Activated CD4-positive, alpha-beta T cell treated with anti-CD3 and anti-CD28 coated beads, Interleukin-10, Interleukin-2, amounts not matched to agents 100 ng/mL and 50 ng/mL, durations not matched to agents 16 hours and 8 hours (primary cell): ENCODE measurements at regions not wholly inside any gene's neighbourhood (a gene's known extent, or its start where the extent isn't known, plus 50 kb on each side); places are given as distances from the start of the nearest gene placed in this dataset.
A peak's percentile ranks its signal among the peaks of the same experiment; 100 is the strongest.
"Not testable (repeated sequence)": the region's sequence is repeated elsewhere in the genome, so short reads cannot be mapped to it uniquely, and the experiment has no call there.

ENCODE experiments used
- DNase-seq: peaks from one replicate; pipeline ENCODE4 v3.0.0-alpha.2; 2020

DNA sequence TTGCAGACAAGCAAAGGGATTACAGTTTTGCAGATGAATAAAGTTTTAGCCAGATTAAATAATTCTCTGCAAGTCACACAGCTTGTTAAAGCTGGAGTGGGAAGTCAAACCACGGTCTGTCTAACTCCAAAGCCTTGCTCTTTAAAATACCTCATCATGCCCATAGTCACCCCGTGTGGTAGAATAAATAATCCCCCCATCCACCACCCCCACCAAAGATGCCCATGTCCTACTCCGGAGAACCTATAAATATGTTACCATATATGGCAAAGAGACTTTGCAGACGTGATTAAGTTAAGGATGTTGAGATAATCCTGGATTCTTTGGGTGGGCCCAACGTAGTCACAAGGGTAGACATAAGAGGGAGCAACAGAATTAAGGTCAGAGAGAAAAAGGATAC, 118.7 kb downstream of the BEND2 start:
- no peak for DNase-seq

DNA sequence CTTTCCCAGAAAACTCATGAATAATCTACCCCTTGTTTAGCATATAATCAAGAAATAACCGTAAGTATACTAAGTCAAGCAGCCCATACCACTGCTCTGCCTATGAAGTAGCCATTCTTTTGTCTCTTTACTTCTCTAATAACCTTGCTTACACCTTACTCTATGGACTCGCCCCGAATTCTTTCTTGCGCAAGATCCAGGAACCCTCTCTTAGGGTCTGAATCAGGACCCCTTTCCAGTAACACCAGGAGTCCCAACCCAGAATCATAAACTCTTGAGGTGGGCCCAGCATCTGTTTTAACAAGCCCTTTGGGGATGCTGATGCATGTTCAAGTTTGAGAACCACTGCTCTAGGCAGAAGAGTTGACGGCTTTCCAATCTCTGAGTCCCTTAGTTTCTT, 119.6 kb downstream of the BEND2 start:
- no peak for DNase-seq

DNA sequence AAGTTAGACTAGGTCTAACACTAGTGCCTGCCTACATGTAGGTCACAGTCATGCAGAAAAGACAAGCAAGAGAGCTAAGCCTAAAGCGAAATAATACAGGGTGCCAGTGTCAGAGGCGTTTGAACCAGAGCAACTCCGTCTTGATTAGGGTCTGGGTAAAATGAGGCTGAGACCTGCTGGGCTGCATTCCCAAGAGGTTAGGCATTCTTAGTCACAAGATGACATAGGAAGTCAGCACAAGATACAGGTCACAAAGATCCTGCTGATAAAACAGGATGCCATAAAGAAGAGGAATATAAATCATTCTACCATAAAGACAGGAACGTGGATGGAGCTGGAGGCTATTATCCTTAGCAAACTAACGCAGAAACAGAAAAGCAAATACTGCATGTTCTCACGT, 120.9 kb downstream of the BEND2 start:
- DNase-seq = no peak

DNA sequence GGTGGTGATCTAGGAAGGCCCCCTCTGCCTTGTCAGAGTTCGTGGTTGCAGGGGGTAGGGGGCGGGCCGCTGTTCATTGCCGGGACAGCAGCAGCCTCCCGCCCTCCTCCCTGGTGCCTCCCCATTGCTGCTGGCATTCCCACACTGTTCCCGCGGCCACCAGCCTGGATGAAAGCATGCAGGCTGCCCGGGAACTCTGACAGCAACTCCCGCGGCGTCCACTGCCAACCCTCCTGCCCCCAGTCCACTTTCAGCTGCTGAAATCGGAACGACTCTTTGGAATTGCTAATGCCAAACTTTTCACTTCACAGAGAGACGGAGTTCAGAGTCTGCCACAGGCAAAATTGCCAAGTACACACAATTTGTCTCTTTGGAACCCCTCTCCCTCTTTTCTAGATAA, 121.9 kb downstream of the BEND2 start:
- DNase-seq = no peak

DNA sequence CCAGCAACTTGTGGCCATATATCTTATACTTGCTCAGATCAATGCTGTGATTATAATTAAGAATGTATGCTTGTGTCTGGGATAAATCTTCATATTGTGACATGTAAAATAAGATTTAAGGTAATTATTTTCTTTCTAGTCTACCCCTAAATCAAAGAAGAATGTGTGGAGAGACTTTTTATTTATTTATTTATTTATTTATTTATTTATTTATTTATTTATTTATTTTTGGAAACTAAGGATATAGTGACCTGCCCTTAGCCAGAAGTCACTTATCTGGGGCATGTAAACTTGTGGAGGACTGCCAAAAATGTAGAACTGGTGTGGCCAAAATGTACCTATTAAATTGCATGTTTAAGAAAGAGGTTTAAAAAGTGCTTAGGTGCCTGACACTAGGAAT, 144.3 kb downstream of the BEND2 start:
- no peak for DNase-seq

DNA sequence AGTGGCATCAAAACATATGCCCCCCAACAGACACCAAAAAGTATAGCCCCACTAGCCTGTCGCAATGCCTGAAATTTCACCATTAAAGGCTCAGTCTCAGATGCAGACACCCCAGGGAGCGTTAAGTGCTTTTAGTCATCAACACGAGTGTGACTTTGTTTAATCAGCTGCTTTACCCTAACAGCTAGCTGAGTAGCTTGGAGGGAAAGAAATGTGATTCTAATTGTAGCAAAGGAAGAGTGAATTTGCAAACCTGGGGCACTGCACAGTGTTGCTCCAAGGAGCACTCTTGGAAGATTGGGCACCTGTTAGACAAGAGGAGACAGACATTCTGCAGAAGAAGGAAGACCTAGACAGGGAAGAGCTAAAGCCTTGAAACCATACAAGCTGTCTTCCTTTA, 145.1 kb downstream of the BEND2 start:
- no peak for DNase-seq

DNA sequence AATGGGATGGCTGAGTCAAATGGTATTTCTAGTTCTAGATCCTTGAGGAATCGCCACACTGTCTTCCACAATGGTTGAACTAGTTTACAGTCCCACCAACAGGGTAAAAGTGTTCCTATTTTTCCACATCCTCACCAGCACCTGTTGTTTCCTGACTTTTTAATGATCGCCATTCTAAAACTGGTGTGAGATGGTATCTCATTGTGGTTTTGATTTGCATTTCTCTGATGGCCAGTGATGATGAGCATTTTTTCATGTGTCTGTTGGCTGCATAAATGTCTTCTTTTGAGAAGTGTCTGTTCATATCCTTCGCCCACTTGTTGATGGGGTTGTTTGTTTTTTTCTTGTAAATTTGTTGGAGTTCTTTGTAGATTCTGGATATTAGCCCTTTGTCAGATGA, 152.6 kb downstream of the BEND2 start:
- DNase-seq = not testable (repeated sequence)

DNA sequence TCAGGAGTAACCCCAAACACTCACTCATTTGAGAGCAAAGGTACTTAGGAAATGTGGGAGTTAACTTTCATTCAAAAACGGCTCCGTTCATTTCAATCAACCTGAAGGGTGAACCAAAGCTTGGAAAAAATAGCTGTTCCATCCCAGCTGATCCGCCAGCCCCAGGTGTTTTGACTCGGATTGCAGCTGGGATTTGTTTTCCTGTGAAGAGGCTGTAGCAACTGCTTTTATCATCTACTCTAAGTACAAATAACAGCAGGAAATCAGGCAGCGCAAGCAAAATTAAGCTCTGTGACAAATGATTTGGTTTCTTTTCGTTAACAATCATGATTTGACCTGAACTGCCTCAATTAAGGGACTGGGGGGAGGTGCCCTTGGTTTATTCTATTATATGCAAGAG, 154.7 kb downstream of the BEND2 start:
- no peak for DNase-seq

DNA sequence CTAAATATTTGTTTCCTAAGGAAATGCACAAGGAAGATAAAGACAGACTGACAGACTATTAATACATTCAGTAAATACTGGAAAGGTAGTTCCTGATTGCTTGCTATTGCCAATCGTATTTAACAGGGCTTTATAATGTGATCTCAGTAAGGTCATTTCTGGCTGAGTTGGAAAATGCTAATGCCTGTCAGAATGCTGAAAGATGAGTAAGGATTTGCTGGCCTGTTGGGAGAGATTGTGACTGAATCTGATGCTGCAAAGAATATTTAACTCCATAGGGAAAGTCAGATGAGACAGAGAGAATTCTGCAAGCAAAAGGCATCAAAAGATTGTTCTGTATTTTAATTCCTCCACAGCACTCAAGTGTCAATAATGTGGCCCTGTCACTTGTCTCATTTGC, 169.0 kb downstream of the BEND2 start:
- no peak for DNase-seq

DNA sequence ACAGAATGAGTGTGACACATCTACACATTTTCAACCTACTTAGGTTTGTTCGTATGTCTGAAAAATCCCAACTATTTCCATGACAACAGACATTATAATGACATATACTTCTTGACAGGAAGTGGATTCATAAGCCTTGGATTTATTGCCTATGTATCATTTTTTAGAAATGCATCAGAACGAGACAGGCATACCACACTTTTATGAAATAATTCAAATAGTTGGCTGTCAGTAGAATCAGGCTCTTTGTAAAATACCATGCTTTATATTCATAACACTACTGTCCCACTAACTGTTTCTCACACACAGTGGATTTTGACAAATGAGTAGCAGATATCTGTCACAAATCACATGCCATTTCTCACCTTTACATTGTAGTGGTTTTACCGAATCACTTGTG, 173.2 kb downstream of the BEND2 start:
- no peak for DNase-seq

DNA sequence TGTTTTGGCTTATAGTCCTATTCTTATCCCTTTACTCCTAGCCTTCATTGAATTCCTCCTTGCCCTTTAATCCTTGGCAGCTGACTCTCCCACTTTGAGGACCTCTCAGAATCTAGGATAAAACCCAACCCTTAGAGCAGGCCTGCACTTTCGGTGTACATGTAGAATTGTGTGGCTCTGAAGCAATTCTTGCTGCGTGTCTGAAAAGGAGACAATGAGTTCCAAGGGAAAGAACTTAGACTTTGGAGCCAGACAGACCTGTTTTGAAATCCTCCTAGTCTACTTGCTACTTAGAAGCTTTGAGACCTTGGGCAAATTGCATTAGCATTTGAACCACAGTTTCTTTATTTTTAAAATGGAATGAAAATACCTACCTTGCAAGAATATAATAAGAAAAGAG, 175.2 kb downstream of the BEND2 start:
- DNase-seq = no peak

DNA sequence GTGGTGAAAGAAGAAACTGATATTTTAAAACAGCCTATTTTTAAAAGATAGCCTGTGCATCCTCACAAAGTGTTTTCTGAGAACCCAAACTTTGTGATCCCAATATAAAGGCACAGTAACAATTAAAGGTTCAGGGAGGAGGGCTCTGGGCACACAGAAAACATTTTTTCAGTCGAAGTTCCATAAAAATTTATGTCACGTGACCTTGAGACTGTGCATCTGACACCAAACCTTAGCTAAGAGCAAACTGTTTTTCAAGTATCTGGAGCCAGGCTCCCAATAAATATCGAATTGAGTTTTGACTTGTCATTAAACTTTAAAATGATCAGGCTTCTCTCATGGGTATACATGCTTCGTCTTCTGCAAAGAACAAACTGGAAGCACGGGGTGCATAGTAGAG, 177.9 kb downstream of the BEND2 start:
- no peak for DNase-seq

DNA sequence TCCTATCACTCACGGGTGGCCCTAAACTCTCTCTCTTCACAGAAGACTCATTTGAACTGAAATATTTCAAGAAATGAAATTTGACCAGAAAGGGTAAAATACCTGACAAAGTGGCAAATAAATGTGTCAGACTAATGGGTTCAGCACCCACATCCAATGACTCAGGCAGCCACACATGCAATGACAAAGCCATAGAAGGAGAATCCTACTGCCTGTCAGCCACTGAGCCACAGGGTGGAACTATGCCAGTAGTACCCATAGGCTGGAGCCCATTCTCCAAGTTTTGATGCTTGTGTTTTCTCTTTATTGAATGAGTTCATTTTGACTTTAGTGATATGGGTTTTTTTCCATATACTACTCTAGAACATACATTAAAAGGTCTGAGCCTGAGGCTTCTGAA, 179.0 kb downstream of the BEND2 start:
- DNase-seq = no peak

DNA sequence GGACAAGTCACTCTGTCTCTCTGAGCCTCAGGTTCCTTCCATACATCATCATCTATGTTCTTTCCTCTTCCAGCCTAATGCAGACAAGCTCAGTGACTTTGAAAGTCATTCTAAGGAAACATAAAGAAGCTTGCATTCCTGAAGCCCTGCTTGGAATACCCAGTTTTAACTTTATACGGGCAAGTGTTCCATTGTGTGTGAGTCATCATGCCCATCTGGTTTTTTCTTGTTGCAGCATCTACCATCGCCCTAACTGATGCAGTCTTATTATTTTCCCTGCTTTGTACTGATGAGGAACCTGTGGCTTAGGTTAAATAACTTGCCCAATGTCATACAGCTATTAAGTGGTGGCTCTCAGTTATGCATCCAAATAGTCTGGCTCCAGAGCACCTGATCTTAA, 177.9 kb upstream of the RAI2 start:
- no peak for DNase-seq

DNA sequence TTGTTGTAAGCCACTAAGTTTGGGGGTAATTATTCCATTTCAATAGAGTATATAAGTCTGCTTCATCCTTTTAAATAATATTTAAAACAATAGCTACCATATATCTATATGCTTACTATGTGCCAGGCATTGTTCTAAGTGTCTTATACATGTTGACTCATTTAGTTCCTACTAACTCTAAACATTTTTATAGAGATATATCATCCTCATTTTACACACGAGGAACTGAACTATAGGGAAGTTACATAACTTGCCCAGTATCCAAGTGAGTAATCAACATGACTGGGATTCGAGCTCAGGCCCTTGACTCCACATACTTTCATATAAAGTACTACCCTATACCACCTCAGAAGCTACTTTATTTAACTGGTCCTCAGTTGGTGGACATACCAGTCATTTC, 175.3 kb upstream of the RAI2 start:
- no peak for DNase-seq

DNA sequence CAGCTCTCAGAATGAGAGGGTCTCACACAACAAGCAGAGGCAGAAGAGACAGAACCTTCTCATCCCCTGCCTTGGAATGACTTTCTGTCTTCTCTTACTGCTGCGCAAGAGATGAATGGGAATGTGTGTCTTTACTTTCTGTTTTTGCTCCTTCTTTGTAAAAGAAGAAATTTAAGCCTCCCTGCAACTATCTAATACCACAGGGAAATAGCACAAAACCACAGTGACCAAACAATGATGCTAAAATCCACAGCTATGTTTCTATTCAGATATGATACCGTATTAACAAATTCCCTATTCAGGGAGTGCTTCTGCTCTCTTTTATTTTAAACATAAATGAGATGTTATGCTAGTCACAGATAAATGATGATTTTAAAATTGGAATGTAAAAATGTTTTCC, 173.8 kb upstream of the RAI2 start:
- no peak for DNase-seq

DNA sequence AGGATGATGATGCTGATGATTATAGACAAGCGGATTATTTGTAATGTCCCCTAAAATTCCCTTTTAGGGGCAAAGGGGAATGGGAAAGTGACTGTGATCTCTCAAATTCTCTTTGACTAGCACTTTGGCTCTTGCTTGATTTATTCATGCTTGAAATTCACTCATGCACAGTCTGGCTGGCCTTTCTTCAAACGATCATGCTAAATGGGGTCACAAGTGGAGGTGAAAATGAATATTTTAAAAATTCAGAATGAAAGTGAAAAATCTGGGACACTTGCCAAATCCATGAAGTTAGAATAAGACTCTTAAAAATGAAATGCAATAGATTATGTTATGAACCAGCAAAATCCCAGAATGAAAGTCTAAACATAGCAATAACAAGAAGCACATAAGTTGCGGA, 173.4 kb upstream of the RAI2 start:
- DNase-seq = no peak

DNA sequence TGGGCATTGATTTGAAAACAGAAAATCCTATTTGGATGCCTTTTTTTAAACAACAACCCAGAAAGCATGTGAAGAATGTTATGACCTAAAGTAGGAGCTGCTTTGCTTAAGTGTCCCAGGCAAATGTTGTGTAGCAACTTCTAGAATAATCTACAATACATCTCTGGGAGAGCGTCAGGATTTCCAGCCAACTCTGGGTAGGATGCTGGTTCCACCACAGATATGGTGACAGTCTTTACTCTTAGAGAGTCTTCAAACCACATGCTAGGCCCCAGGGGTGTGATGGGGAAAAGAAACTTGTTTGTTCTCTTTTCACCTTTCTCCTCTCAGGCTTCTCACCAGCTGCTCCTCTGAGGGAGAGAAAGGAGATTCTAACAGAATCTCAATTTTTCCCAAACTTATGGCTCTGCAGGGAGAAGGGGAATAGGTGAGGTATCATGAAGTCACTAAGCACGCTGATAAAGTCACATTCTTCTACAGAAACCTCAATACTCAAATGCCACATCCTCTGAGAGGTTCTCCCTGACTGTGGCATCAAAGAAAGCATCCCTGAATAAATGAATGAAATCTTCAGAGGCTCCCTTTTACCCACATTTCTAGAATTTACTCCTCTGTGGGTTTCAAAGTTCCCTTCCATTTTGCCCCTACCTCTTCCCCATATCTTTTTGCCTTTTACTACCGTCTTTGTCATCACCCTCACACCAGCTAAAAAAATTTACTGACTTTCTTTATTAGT, 171.6 kb upstream of the RAI2 start:
- DNase-seq = peak; percentile 2

DNA sequence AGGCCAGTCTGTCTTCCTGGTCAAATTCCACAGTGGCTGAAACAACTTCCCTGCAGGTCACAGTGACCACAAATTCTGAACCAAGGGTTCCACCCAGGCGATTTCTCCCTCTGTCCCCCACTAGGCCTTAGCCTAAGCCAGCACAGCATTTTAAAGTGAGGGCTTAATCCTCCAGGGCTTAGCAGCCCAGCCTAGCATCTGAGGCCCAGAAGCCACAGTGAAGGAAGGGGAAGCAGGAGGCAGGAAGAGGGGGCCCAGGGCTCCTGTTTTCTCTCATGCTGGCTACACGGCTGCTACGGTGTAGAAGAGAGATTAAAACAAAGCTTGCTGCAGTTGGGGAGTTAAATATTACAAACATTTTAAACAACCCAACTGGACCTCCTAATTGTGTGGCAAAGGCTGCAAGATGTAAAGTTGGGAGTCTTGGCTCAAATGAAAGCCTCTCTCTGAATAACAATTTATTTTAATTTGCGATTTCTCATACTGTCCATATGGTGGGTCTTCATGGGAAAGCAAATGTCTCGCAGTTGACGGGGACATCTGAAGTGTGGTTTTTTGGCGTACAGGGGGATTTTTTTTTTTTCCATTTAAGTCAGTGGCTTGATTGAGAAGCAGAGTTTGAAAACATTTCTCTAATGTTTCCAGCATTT, 170.8 kb upstream of the RAI2 start:
- no peak for DNase-seq

DNA sequence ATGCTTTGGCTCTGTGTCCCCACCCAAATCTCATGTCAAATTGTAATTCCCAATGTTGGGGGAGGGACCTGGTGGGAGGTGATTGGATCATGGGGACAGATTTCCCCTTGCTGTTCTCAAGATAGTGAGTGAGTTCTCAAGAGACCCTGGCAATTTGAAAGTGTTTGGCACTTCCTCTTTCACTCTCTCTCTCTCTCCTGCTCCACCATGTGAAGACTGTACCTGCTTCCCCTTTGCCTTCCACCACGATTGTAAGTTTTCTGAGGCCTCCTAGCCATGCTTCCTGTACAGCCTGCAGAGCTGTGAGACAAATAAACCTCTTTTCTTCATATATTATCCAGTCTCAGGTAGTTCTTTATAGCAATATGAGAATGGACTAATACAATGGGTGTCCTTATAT, 169.6 kb upstream of the RAI2 start:
- not testable (repeated sequence) for DNase-seq

DNA sequence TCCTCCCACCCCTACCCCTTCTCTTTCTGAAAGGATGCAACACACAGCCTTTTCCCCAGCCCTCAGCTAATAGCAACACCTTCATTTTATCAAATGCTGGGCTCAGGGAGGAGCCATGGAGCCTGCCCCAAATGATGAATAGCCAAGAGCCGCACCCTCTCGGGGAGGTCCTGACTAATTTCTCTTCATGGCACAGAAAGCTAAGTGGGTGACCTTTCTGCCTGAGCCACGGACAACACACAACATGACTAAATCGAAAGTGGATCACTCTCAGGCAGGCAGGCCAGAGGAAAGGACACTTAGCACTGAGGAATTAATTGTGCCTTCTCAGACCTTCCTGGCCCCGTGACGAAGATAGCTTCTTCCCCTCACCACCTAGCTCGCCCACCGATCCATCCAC, 165.1 kb upstream of the RAI2 start:
- DNase-seq = no peak

DNA sequence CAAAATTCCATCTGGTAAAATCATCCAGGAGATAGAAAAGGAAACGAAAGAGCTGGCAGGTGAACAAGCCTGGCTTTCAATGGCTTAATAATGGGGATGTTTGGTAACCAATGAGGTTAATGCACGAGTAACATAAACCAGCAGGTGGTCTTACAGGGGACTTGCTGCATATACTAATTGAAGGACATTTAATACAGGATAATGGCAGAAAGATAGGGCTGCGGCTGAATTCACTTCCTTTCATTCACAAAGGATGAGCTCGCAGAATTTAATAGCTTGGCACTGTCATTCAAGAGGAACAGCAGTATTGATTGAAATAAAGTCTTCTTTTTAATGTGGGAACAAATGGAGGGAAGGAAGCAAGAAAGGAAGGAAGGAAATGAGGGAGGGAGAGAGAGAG, 156.3 kb upstream of the RAI2 start:
- no peak for DNase-seq

DNA sequence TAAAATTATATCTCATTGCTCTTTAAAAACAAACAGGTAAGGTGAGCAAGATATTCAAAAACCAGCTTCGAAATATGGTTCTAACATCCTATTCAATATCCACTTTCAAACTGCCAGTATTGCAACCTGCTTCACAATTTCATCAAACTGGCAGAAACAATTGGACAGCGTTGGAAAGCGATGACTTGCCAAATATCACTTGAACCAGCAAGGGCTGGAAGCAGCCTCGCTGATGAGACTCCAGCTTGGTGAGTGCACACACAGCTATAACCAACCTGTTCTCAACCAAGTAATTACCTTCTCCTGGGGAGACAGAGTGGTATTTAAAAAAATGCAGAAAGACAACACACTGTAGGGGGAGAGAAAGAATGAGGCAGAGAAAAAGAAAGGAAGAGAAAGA, 155.8 kb upstream of the RAI2 start:
- no peak for DNase-seq

DNA sequence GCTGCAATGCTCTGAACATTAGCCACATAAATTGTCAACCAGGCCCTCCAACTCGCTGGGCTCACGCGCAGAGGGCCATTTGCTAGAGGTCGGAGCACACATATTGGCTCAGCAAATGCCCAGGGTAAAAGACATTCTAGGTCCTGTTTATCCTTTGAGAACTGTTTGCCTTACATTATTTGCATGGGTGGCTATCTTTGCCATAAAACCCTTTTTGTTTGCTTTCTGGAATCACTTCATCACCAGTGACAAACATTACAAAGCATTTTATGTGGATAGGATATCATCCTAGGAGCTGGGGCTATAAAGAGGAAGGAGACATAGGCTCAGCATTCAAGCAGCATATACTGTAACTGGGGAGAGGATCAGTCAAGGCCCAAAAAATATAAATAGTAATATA, 149.2 kb upstream of the RAI2 start:
- no peak for DNase-seq

DNA sequence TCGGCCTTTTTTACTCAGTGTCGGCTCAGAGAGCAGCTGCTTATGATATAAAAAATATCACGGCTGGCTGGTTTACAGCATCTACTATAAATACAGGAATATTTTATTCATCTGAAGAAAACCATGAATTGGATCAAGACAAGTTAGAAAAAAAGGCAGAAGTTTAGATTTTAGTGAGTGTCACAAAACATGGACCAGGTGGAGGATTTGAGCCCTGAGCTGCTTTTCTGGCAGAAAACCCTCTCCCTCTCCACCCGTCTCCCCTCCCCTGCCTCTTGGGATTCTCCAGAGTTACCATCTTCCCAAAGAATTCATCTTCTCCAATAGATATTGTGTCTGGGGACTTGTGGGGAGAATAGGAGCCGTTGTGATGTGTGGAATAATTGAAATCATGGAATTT, 142.8 kb upstream of the RAI2 start:
- DNase-seq = no peak
